ENCODE measurements at regions not wholly inside any gene's neighbourhood (a gene's known extent, or its start where the extent isn't known, plus 50 kb on each side); places are given as distances from the start of the nearest gene placed in this dataset.

DNA sequence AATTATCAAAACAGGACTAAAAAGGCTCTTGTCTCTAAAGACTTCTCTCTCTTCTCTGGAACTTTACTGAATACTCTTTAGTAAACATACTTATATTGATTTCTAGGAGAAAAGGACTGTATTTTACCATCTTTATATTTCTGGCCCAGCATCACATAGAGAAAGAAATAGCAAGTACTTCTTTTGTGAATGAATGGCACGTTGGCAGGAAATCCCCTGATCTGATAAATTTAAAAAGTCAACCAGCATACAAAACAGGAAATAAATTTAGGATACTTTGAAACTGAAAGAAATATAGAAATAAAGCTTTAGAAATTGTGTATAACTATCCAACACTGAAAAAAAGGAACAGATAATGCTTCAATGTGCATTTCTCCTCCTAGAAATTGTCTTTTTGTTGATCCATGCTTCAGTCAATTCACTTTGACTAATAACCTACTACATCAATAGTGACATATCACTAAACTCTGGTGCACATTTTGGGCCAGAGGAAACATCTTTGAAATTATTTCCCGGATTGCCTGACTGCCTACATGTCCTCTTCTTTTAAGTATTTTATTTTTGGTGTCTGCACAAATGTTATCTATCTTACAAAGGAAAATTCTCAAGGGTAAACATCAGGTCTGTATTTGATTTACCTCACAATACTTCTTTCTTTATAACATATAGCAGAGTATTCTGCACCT is 183.5 kb upstream of the FSTL5 start:
- Histone ChIP-seq H3K27me3 (no peaks in the 10 kb centered on the region), H3K4me1 (peaks cover 0 to 26% (median 15%) of the 10 kb centered on the region in 12 donors), H3K4me3 (peak overlapping the region in 2 of 12 donors; percentile 12 to 23), H3K9me3 (no peaks in the 10 kb centered on the region), H3K27ac (peak overlapping the region in 9 of 12 donors; percentile 2 to 69 (median 49)), H3K36me3 (no peaks in the 10 kb centered on the region)
- DNase-seq (no peak), ATAC-seq (peak; percentile 35 to 61 (median 48))
- intact Hi-C loops (cut with DNase I), result no loop called here
- 3 to 8% (median 5%) methylated on average over 2 of the region's 2 CpGs for WGBS, 4 donors
- TF ChIP-seq, protein P1, sequence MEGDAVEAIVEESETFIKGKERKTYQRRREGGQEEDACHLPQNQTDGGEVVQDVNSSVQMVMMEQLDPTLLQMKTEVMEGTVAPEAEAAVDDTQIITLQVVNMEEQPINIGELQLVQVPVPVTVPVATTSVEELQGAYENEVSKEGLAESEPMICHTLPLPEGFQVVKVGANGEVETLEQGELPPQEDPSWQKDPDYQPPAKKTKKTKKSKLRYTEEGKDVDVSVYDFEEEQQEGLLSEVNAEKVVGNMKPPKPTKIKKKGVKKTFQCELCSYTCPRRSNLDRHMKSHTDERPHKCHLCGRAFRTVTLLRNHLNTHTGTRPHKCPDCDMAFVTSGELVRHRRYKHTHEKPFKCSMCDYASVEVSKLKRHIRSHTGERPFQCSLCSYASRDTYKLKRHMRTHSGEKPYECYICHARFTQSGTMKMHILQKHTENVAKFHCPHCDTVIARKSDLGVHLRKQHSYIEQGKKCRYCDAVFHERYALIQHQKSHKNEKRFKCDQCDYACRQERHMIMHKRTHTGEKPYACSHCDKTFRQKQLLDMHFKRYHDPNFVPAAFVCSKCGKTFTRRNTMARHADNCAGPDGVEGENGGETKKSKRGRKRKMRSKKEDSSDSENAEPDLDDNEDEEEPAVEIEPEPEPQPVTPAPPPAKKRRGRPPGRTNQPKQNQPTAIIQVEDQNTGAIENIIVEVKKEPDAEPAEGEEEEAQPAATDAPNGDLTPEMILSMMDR (IDR thresholded peaks at IDR 0.05), result no peak
- TF ChIP-seq POLR2A (IDR thresholded peaks at IDR 0.05), result no peak

DNA sequence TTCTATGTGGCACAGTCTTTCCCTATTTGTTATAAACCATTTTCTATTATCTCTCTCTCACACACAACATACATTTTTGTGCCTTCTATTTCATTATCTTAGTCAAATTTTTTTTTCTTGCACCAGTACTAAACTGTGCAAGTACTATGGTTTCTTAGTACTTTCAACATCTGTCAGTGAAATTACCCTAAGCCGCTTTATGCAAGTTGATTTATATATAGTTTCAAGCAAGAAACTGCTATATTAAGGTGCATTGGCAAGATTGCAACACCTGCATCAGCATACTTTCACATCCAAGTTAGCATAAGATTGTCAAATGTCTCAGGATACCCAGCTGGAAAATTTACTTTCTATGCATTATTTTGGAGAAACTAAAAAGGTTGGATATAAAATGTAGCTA is 180.2 kb upstream of the FSTL5 start:
- intact Hi-C loops (cut with DNase I), result no loop called here
- Histone ChIP-seq H3K4me1 (peaks cover 0 to 25% (median 14%) of the 10 kb centered on the region in 12 donors), H3K27me3 (no peaks in the 10 kb centered on the region), H3K36me3 (no peaks in the 10 kb centered on the region), H3K4me3 (no peak overlapping the region), H3K27ac (no peak overlapping the region), H3K9me3 (no peaks in the 10 kb centered on the region)
- ATAC-seq (no peak), DNase-seq (no peak)
- WGBS, 4 donors, result 0 to 45% (median 1%) methylated on average over 1 of the region's 1 CpG
- TF ChIP-seq, protein P1 (IDR thresholded peaks at IDR 0.05), result no peak
- no peak for TF ChIP-seq POLR2A (IDR thresholded peaks at IDR 0.05)

DNA sequence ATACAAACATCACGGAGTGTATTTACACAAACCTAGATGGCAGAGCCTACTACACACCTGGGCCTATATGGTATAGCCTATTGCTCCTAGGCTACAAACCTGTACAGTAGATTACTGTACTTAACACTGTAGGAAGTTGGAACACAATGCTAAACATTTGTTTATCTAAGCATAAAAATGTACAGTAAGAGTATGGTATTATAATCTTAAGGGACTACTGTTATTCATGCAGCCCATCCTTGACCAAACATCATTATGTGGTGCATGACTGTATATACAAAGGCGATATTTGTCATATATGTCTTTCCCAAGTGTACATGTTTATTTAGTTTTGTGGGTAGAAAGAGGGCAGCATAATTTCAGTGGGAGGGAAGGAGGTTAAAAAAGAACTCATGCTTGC is 177.7 kb upstream of the FSTL5 start:
- intact Hi-C loops (cut with DNase I), result no loop called here
- DNase-seq (no peak), ATAC-seq (no peak)
- Histone ChIP-seq H3K27me3 (no peaks in the 10 kb centered on the region), H3K4me3 (no peak overlapping the region), H3K36me3 (no peaks in the 10 kb centered on the region), H3K4me1 (peaks cover 0 to 3% (median 0%) of the 10 kb centered on the region in 12 donors), H3K27ac (no peak overlapping the region), H3K9me3 (no peaks in the 10 kb centered on the region)
- TF ChIP-seq POLR2A (IDR thresholded peaks at IDR 0.05), result no peak
- TF ChIP-seq, protein P1 (IDR thresholded peaks at IDR 0.05), result no peak
- WGBS, 4 donors, result 46 to 50% (median 49%) methylated on average over 2 of the region's 2 CpGs

DNA sequence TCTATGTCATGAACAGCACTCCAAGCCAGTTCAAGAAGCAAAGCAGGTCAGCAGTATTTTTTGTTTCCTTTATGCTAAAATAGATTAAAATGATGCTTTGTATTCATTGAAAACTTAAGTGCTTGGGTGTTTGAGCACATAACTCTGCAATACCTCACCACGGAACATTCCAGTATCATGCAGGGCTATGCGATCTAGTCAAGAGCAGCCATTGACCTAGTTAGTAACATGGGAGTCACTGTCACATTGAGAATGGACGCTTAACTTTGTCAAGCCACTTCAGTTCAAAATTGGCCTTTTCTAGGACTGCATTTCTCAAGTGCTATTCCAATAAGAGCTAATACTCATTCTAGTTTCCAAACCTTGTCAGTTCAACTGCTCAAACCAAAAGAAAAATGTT is 160.1 kb upstream of the FSTL5 start:
- Histone ChIP-seq H3K4me1 (no peaks in the 10 kb centered on the region), H3K4me3 (no peak overlapping the region), H3K36me3 (no peaks in the 10 kb centered on the region), H3K27me3 (no peaks in the 10 kb centered on the region), H3K9me3 (no peaks in the 10 kb centered on the region), H3K27ac (no peak overlapping the region)
- DNase-seq, result no peak
- TF ChIP-seq, protein P1 (IDR thresholded peaks at IDR 0.05), result no peak
- TF ChIP-seq POLR2A (IDR thresholded peaks at IDR 0.05), result no peak
- intact Hi-C loops (cut with DNase I), result no loop called here
- no peak for ATAC-seq
- 82 to 96% (median 93%) methylated on average over 3 of the region's 3 CpGs for WGBS, 4 donors
